NCI-H2171 treated with DMSO at 0.1 percent for 48 hours (cell line): ENCODE measurements at regions not wholly inside any gene's neighbourhood (a gene's known extent, or its start where the extent isn't known, plus 50 kb on each side); places are given as distances from the start of the nearest gene placed in this dataset.
"Not testable (repeated sequence)": the region's sequence is repeated elsewhere in the genome, so short reads cannot be mapped to it uniquely, and the experiment has no call there.

Experiments used
- DNase-seq: peaks from one replicate; lab custom pipeline; 2025; lab: John Stamatoyannopoulos, UW

DNA sequence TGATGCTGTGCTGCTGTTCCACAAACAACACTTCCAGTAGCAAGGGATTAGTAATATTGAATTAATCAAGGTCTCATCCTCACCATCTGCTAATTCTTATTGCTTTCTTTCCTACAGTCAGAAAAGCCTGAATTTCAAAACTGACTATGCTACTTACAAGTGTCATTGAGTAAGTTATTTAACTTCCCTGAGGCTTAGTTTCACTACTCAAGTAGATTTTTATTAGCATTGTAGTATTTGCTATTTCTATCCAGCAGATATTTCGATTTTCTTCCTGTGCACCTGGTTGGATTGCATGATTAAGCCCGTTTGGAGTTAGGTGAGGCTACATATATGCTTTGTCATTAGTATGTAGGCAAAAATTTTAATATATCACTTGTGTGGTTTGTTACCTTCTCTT, 591.5 kb downstream of the TRHDE start:
- DNase-seq: no peak

DNA sequence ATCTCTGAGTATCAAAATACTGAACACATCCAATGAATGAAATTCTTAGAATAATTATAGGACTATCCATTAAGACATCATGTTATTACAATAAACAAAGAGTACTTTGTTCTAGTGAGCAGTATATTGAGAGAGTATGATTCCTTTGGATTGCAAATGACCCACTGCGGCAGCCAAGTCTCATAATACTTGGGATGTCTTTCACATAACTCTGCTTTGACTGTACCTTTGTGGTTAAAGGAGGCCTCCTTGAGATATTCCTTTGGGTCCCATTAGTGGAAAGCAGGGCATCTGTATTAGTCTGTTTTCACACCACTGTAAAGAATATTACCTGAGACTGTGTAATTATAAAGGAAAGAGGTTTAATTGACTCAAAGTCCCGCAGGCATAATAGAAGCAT, 593.8 kb downstream of the TRHDE start:
- no peak for DNase-seq

DNA sequence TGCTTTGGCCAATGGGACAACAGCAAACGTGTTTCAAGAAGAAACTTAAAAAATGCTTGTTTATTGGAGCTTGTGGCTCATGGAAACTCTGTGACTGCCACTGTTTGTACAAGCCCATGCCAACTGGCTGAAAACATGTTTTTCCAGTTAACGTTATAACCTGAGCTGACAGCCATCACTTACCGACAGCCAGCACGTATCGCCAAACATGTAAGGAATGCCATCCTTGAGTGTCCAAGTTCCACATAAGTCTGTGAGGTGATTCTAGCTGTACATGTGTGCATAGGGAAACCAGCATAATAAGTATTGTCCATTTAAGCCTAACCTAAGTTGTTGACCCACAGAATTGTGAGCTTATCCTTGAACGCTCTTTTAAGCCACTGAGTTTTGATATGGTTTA, 596.9 kb downstream of the TRHDE start:
- no peak for DNase-seq

DNA sequence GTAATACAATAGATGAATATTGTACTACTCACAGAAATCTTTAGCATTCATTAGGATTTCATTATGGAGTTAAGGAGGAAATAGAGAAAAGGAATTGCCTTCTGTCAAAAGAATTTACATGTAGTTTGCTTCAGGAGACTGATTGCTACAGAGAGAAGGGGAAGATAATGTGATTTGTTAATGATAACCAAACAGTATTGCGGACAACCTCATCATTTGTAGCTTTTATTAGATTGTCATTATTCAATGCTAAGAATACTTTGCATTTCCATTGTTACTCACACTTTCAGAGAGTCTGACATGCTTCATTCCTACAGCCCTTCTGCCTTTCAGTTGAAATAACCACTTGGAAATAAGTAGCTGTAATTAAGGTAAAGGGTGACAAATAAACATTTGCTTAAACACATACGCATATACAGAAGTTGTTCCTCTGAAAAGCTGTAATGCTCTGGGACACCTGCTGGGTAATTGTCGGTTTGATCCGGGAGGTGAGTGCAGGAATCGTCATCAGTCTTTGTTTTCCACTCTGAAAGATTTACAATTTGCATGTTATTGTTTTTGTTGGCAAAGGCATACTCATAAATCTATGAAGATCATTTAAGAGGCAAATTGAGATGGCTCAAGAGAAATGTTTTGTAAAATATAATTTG, 600.2 kb downstream of the TRHDE start:
- DNase-seq: no peak

DNA sequence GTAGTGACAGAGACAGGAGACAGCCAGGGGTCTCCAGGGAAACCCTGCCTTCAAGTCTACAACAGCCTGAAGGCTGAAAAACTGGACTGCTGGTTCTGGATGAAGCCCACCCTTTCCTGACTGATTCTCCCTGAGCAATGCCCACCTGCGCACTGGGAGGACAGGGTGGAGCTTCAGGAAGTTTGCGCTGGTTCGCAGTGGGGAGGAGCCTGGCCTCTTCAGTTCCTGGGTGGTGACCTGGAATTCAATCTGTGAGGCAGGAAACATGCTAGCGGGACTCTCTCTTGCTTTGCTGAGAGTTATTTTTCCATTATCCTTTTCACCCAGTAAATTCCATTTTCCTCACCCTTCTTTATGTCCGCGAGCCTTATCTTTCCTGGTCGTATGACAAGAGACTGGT, 600.8 kb downstream of the TRHDE start:
- DNase-seq: no peak

DNA sequence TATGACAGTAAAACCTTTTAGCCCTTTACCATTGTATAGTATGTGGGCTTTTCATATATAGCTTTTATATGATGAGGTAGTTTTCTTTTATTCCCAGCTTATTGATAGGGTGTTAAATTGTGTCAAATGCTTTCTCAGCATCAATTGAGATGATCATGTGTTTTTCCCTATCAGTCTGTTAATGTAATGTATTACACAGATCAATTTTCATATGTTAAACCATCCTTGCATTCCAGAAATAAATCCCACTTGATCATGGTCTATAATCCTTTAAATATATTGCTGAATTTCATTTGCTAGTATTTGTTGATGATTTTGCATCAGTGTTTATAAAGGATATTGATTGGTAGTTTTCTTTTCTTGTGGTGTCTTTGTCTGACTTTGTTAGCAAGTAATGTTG, 603.9 kb downstream of the TRHDE start:
- no peak for DNase-seq

DNA sequence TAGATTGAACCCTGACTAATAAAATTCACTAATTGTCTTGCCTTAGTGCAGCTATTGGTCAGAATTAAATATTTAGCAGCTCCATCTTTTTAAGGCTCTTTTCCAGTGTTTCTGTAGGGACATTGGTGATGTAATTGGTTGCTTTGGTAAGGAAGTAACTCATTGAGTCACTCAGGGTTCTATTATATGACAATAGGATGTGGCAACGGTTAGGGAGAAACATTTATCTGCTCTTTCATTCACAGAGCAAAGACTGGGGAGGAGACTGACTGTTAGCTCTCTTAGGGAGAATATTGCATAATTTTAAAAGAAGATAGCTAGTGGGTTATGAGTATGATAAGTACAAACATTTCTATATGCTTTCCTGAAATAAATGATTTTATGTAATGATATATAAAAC, 616.5 kb downstream of the TRHDE start:
- DNase-seq: no peak

DNA sequence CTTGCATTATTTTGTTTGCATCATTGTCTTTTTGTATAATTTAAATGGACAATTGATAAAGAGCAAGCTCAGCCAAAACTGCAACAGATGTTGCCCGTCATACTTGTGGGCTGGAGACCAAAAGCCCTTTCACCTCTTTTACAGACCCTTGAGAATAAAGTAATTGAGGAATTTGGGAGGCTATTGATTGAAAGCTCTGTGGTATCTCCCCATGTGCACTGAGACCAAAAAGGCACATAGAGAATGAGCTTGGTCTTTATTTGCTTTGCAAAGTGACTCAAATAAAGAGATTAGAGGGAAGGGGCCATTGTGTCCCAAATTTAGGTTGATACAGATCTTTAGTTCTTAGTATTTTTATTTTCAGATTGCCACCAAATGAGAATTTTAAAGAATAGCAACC, 617.6 kb downstream of the TRHDE start:
- no peak for DNase-seq

DNA sequence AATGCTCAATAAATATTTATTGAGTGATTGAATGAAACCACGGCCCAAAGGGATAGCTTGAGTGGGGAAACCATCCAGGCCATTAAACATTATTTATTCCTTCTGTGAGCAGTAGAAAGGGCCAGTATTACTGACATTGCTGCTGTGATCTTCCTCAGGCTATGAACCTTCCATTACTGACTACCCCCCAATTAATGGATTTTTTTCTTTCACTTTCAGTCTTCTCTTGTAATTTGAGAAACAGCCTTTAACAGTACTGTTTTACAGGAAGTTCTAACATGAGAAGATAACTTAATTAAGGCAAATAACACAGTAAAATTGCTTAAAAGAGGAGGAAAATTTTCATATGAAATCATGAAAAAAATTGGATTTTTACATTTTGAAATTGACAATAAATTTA, 629.5 kb downstream of the TRHDE start:
- no peak for DNase-seq

DNA sequence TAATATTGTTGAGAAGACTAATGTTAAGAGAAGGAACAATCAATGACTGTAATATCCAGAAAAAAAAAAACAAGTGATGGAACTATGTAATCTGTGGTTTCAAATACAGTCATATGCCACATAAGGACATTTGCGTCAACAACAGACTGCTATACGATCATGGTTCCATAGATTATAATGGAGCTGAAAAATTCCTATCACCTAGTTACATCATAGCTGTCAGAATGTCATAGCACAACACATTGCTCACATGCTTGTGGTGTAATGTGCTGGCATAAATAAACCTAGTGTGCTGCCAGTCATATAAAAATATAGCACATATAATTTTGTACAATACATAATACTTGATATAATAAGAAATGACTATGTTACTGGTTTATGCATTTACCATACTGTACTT, 653.5 kb downstream of the TRHDE start:
- no peak for DNase-seq

DNA sequence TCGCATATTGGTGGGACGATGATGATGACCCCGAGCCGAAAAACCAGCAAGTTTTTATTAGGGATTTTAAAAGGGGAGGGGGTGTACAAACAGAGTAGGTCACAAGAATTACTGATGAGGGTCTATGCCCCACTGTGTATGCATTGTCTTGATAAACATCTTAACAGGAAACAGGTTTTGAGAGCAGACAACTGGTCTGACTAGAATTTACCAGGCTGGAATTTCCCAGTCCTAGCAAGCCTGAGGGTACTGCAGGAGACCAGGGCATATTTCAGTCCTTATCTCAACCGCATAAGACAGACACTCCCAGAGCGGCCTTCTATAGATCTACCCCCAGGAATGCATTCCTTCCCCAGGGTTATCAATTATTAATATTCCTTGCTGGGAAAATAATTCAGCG, 659.7 kb downstream of the TRHDE start:
- DNase-seq: not testable (repeated sequence)

DNA sequence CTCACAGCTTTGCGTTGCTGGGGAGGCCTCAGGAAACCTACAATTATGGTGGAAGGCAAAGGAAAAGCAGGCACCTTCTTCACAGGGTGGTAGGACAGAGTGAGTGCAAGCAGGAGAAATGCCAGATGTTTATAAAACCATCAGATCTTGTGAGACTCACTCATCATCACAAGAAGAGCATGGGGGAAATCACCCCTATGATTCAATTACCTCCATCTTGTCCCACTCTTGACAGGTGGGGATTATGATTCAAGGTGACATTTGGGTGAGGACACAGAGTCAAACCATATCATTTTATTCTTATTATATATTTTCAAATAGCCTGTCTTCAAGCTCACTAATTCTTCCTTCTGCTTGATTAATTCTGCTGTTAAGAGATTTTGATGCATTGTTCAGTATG, 665.3 kb downstream of the TRHDE start:
- DNase-seq: no peak

DNA sequence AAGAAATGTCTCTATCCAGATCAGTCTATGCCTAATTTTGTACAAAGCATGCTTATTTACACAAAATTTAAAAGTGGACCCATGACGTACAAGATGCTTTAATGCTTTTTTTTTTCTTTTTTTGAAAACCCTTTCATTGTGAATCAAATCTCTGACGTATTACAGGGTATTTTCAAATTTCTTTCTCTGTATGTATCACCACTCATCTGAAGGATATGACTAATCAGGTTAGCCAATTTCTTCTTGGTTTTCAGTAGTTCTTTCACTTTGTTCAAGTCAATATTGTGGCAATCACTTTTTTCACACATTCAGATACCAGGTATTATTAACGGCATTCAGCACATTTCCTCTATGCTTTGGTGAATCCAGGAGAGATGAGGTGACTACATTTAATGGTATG, 685.3 kb downstream of the TRHDE start:
- no peak for DNase-seq

DNA sequence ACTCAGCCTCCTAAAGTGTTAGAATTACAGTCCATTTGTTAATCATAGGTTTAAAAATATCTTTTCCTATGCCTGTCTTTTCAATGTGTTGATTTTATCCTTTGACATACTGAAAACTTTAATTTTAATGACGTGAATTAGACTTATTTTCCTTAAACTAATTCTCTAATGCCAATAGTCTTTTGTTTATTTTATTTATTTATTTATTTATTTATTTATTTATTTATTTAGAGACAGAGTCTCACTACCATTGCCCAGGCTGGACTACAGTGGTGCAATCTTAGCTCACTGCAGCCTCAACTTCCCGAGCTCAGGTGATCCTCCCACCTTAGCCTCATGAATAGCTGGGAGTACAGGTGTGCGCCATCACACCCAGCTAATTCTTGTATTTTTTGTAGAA, 694.5 kb downstream of the TRHDE start:
- DNase-seq: no peak

DNA sequence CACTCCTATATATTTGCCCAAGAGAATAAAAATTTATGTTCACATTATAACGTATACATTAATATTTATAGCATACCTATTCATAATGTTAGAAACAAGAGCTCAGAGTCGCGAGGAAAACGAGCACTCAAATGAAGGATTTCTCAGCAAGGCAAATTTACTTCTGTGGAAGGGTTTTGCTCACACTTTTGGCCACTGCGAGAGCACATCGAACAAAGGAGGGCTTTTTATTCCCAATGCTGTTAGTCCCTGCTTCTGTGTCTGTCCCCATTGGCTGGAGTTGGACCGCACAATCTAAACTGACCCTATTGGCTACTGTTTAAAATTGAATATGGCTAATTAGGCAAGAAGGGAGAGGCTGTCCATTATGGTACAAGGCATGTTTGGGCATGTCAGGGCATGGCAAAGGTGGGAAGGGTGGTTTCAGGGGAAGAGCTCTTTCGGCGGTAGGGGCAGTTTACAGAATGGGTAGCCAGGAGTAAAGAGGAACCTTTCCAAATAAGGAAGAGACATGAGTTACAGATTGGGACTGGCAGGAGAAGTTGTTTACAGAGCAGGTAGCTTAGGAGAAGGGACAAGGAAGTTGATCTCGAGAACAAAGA, 702.9 kb downstream of the TRHDE start:
- no peak for DNase-seq

DNA sequence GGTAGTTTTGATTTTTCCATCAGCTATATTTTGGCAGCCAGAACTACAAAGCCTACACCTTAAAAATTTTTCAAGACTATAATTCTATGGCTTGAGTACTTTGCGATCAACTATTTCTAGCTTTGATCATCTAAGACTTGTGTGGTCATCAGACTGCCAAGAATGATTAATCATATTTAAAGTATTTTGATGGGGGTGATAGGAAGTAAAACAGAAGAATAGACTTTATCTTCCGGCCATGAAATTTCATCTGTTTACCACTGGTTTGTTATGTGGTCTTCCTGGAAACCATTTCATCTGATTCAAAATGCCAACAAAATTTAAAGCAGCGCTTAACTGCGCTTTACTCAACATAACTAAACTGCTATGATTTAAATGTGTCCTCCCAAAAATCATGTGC, 706.8 kb downstream of the TRHDE start:
- no peak for DNase-seq

DNA sequence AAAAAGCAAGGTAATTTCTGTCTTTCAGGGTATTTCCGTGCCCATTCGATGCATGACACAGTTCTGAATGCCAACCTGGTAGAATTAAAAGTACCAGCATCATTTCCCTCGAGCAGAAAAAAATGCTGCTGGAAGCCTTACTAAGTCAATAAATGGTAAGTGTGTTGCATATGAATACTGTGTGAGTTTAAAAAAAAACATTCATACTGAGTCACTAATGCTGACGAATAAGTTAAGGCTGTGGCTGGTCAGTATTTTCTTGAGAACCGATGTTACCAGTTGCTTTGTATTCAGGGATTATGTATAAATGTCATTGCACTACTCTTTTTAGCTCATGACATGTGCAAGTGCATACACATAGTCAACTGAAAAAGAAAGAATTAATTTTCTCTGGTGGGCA, 710.2 kb downstream of the TRHDE start:
- DNase-seq: no peak

DNA sequence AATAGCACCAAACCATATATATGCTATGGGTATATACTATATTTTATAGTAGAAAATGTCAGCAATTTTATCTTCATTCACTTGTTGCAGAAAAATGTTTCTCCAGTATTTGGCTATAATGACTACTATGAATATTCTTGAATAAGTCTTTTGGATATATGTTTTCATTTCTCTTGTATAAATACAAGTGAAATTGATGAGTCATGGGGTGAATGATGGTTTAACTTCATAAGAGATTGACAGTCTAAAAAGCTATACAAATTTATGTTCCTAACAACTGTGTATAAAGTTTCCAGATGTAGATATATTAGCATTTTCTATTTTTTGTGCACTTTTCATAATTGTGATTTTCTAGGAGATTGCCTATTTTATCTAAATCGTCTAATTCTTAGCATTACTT, 714.8 kb downstream of the TRHDE start:
- no peak for DNase-seq

DNA sequence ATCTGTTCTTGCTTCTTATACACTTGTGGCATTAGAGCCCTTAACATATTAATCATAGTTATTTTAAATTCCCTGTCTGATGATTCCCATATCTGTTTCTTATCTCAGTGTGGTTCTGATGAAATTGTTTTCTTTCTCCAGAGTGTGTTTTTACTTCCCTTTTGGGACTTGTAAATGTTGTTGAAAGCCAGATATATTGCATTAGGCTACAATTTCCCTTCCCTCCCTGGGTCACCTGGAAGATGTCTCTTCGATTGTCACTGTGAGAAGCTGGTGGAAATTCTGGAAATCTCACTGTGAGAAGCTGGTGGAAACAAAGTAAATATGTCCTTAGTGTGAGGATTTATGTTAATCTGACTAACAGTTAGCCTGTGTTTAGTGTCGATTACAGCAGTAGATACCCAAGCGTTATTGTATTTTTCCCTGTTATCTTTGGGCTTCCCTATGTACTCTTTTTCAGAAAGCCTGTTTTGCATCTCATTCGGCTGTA, 717.3 kb downstream of the TRHDE start:
- no peak for DNase-seq

DNA sequence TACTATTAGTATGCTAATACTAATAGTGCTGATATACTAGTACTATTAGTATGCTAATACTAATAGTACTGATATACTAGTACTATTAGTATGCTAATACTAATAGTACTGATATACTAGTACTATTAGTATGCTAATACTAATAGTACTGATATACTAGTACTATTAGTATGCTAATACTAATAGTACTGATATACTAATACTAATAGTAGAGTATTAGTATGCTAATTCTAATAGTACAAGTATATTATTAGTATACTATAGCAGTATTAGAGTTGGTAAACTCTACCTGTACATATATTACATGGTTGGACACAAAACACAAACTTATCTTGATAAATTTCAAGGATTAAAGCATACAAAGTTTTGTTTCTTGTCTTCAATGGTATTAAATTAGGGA, 722.9 kb downstream of the TRHDE start:
- DNase-seq: not testable (repeated sequence)

DNA sequence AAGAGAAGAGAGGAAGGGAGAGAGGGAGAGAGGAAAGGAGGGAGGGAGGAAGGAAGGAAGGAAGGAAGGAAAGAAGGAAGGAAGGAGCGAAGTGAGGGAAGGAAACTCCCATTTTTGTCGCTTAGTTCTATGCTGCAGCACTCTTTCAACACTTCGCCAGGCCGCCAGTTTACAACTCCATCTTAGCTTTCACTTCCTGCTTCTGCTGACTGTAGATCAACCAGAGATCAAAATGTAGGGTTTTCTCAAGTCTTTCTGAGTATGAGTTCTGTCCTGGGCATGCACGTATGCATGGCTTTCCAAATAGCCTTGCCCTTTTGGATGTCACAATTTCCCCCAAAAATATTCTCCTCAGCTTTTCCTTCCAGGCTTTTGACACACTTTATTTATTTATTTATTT, 723.4 kb downstream of the TRHDE start:
- DNase-seq: no peak

DNA sequence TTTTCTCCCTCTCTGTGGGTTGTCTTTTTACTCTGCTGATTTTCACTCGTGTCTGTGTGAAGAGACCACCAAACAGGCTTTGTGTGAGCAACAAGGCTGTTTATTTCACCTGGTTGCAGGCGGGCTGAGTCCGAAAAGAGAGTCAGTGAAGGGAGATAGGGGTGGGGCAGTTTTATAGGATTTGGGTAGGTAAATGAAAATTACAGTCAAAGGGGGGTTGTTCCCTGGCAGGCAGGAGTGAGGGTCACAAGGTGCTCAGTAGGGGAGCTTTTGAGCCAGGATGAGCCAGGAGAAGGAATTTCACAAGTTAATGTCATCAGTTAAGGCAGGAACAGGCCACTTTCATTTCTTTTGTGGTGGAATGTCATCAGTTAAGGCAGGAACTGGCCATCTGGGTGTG, 729.6 kb downstream of the TRHDE start:
- not testable (repeated sequence) for DNase-seq

DNA sequence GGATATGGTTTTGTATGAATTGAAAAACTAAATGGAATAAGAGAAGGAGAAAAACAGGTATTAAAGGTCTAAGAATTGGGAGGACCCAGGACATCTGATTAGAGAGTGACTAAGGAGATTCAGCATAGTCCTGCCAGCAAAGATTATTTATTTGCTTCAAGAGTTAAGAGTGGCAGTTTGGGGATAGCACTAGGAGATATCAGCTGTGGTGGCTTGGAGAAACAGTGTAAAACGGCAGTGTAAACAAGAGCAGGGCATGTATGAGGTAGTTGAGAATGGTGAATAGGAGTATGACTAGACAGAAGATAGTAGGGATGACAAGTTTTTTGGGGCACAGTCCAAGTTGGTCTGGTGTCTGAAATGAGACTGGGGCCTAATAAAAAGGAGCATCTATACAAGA, 730.3 kb downstream of the TRHDE start:
- not testable (repeated sequence) for DNase-seq

DNA sequence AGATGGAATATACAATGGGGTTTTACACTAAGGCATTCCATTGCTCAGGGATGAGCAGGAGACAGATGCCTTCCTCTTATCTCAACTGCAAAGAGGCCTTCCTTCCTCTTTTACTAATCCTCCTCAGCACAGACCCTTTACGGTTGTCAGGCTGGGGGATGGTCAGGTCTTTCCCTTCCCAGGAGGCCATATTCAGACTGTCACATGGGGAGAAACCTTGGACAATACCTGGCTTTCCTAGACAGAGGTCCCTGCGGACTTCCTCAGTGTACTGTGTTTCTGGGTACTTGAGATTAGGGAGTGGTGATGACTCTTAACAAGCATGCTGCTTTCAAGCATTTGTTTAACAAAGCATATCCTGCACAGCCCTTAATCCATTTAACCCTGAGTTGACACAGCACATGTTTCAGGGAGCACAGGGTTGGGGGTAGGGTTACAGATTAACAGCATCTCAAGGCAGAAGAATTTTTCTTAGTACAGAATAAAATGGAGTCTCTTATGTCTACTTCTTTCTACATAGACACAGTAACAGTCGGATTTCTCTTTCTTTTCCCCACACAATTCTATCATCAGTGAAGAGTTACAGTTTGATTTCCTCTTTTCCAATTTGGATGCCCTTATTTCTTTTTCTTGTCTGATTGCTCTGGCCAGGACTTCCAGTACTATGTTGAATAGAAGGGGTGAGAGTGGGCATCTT, 737.1 kb downstream of the TRHDE start:
- DNase-seq: not testable (repeated sequence)
